HG02623 (cell line): ENCODE measurements at regions not wholly inside any gene's neighbourhood (a gene's known extent, or its start where the extent isn't known, plus 50 kb on each side); places are given as distances from the start of the nearest gene placed in this dataset.

Source experiments
- ATAC-seq: cut with Tn5 transposase; IDR thresholded peaks from one replicate; pipeline ENCODE4 v1.9.1; 2021; ENCODE audit warnings: moderate library complexity; ENCODE audit not compliant: unreplicated experiment

- no peak for ATAC-seq
These were observed 113.2 kb upstream of the ELL2 start for GRCh38 chr5:96074870-96075269.

GRCh38 chr5:96074460-96074859, 112.8 kb upstream of the ELL2 start:
- no peak for ATAC-seq

DNA sequence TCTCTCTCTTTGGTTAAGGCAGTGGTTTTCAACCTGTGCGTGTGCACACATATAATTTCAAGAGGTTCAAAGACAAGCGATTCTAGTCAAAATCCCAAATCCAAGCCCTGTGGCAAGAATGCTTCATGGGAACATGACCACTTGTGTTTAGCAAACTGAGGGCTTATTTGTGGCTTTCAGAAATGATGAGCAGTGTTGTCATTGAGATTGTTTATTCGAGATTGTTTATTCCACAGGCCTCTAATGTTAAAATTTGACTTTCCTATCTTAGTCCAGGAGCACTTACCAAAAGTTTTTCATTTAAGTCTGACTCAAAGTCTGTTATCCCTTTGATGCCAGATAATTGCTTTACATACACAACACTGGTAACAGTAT, 111.1 kb upstream of the ELL2 start:
- no peak for ATAC-seq

DNA sequence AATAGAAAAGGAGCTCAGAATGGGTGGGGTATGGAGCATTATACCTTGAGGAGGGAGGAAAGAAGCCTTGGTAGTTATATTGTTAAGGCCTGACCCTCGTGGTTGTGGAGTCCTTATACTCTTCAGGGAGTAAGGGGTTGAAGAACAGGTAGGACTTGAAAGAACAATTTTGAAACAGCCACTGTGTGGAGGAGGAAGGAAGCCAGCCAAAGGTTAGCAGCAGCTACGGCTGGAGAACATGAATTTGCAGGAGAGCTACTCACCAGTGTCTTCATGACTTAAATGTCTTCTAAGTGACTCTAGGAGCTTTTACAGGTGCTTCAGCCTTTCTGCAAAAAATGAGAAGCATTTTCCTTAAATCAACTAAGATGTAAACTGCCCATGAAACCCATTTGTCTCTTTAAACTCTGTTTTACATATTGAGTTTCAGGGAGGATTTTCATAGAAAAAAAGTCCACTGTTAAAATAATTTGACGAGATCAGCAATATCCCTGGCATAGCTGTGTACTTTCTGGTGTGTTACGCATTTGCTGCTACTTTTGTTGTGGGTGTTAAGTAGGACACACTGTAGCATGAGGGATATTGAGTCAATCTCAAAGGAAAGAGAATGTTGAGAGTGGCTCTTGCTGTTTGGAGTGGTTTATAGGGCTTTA, 110.6 kb upstream of the ELL2 start:
- no peak for ATAC-seq

DNA sequence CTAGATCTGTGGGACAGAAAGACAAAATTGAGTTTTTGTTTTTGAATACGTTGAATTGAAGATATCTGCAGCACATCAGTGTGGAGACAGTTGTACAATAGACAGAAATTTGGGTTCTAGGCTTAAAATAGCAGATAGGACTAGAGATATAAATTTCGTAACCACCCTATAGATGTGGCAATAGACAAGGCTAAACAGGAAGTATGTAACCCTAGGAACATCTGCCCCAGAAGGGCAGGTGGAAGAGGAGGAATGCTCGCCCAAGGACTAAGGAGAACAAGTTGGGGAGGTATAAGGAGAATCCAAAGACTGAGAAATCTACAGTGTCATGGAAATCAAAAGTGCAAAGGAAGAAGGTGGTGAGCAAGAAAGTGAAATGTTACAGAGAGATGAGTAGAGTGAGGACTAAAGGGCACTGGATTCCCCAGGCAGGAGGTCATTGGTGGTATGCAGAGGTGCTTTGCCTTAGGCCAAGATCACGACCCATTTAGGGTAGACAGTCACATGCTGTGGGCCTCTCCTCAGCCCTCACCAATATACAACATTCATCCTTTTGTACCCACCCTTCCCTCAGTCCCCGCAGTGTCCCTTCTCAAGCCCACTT, 109.1 kb upstream of the ELL2 start:
- no peak for ATAC-seq

DNA sequence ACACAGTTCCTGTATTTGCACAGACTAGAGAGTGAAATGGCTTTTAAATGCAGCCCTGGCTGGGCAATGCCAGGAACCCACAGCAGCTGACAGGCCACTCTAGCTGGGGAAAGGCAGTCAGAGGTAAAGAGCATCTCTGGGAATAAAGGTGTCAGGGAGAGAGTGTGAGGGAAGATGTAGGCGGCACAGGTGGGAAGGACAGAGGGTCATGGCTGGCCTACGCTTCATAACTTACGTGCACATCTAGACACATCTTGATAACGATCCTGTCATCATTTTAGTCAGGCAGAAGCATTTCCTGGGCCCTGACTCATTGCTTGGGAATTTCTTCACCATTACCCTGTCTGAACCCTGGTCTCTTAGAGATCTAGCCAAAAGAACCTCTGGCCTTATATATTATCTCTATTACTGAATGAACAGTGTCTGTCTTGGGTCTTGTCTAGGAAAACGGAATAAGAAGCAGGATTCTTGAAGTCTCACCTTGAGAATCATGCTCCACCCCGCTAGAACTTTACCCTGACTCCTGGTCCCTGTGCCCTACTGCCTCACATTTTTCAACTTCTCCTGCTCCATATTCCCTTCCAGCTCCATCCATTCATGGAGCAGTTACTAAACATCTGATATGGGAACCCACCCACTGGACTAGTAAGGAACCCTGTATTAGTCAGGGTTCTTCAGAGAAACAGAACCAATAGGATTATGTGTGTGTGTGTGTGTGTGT, 106.4 kb upstream of the ELL2 start:
- no peak for ATAC-seq

- no peak for ATAC-seq
These were observed 105.6 kb upstream of the ELL2 start for GRCh38 chr5:96067251-96067650.

DNA sequence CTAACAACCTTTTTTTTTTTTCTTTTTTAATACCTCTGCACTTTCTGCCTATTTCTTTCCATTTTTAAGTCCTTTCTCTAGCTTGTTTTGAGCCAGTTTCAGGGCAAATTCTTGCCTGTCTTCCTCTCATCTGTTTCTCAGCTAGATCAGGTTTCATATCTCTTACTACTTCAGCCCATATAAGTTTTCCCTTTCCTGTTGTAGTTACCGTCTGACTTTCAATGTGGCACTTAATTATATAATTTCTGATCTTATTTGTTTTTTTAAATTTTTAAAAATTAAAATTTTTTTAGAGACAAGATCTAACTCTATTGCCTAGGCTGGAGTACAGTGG, 104.7 kb upstream of the ELL2 start:
- ATAC-seq: no peak

DNA sequence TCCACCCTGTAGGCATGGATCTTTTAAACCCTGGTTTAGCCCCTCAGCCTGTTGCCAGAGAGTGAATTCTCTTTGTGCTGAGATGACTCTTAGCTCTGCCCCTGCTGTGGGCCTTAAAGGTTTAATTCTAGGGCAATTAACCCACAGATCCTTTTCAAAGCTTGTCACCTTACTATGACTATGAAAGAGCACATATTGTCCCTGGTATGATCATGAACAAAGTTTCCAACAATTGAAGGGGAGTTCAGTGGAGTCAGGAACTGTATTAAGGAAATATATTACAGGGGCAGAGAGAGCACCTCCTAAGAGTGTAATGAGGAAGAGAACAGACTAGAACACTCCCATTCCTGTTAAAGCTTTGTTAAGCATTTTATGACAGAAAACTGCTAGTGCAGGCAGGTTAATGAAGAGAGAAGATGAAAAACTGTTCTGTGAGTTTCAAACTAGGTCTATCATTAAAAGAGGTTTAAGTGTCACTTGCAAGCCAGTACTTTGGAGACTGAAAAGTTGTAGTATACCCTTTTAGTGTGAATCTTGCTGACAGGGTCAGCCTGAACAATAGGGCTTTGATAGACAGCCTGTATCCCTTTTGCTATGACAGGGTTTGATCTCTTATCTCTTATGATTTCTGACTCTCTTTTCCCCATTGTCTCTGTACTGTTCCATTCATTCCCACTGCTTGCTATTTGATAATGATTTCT, 104.2 kb upstream of the ELL2 start:
- no peak for ATAC-seq

DNA sequence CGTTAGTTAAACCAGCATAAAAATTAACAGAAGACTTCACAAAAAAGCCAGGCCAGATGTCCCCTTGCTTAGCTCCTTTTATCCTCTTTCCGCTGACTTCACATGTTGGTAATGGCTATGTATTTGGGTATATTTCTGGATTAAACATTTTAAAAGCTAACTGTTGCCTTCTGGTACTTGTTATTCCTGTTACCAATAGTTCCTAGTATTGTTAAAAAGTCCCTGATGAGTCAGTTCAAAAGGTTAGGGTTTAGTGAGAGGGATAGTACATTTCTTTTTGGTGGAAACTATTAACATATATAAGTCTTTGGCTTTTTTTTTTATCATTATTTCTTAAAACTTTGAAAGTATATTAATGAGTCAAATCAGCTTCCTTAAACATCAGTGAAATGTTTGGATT, 103.2 kb upstream of the ELL2 start:
- ATAC-seq: no peak

GRCh38 chr5:96062836-96063235, 101.2 kb upstream of the ELL2 start:
- no peak for ATAC-seq

- no peak for ATAC-seq
These were observed 96.4 kb upstream of the ELL2 start for GRCh38 chr5:96058084-96058483.

GRCh38 chr5:96054311-96055030, 92.8 kb upstream of the ELL2 start:
- ATAC-seq: no peak

- no peak for ATAC-seq
These were observed 91.5 kb upstream of the ELL2 start for GRCh38 chr5:96053063-96053735.

DNA sequence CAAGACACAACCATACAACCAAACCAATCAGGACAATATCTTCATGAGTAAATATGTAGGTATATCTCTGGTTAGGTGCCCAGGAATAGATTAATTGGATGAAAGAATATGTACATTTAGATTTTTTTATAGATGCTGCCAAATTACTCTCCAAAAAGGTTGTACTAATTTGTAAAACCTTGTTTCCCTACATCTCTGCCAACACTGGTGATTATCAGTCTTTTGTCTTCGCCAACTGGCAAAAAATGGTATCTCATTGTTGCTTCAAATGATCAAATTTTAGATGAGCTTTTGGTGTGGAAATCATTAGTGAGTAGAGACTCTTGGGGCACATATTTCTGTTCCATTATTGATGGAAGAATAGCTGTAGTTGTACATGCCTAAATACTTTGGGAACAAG, 90.7 kb upstream of the ELL2 start:
- no peak for ATAC-seq

DNA sequence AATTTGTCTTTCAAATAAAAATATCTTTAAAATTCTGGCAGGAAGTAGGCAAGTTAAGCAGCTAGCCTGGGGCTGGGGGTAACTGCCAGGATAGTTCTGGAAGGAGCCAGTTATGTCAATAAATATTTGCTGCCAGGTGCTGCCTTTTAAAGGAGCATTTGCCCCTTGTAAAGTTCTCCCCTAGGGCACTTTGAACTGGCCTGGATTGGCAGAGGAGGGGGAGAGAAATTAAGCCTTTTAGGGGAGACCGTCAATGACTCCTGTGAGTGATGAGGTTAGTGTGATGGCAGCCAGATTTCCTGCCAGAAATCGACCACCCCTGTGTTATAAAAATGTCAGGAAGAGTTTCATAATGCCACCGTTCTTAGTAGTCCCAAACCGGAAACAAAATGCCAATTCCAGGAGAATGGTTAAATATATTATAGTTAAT, 89.8 kb upstream of the ELL2 start:
- ATAC-seq: no peak

DNA sequence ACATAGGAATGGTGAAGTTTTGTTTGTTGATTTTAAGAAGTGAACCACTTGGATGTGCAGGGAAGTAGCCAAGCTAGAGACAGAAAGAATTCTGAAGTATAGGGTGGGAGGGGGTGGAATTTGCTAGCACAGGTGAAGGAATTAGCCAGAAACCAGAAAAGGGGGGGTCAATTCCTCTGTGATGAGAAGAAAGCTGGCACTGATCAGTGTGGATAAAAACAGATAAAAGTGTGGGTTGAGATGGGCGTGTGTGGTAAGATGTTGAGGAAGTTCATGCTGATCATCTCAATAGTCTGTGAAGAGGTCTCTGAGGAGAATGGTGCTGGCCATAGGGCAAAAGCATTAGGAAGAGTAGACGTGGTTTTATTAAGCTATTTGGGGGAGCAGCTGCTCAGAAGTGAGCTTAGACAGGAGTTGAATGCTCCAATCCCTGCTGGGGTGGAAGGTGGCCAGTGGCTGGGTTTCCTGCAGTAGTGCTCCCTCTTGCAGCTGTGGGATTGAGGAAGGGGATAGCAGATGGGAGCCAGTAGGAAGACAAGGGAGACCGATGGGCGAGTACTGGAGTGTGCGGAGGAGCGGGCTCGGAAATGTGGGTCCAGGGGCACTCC, 88.7 kb upstream of the ELL2 start:
- no peak for ATAC-seq

DNA sequence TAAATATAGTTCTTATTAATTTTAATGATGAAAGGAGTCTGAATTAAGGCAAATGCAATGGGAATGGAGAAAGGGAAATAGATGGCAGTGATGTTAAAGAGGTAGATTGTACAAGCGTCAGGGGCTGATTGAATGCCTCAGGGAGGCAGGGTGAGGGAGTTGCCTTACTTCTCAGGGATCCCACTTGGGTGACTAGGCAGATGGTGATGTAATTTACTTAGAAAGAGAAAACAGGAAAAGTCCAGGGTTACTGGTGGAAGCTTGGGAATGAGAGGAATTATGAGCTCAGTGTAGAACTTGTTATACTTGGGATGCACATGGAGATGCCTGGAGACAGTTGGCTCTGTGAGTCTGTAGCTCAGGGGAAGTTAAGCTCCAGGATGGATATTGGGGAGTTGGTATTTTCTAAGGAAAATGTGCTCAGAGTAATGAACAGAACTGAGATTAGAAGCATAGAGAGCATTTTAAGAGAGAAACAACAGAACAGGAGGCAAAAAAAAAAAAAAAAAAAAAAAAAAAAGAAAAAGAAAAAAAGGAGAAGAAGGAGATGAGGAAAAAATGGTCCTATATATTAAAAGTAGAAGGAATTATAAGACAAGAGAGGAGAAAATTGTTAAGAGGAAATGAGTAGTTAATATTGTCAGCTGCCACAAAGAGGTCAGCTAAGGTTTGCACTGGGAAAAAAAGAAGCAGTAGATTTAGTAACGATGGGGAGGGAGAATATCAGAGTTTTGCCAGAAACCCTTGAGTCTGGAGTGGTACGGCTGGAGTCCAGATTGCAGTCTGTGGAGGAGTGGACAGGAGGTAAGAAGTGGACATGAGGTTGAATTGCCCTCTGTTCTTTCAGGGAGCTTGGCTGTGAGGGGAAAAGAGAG, 88.0 kb upstream of the ELL2 start:
- ATAC-seq: no peak

GRCh38 chr5:96048763-96049162, 87.1 kb upstream of the ELL2 start:
- ATAC-seq: no peak
